Right cardiac atrium (tissue), 5 donors: ENCODE measurements at regions not wholly inside any gene's neighbourhood (a gene's known extent, or its start where the extent isn't known, plus 50 kb on each side); places are given as distances from the start of the nearest gene placed in this dataset.

Source experiments
- ATAC-seq, 2 donors: fragments of 200-7000 bp; cut with Tn5 transposase; one replicate each; pipeline versions ENCODE4 v1.8.0 to v1.9.1; 2020; ENCODE audit warnings: moderate library complexity in 2 of 2, mild to moderate bottlenecking in 1 of 2
- DNase-seq, 3 donors: peaks; one replicate each; pipeline ENCODE4 v3.0.0-alpha.2; 2020
- H3K27ac ChIP-seq: one replicate; pipeline ENCODE4 v1.5.1; 2013; ENCODE audit warnings: mild to moderate bottlenecking, low read length, control low read depth, moderate library complexity
- H3K27me3 ChIP-seq: one replicate; pipeline ENCODE4 v1.6.1; 2013; ENCODE audit not compliant: control insufficient read depth, insufficient read depth
- H3K4me1 ChIP-seq: one replicate; pipeline ENCODE4 v1.6.1; 2013; ENCODE audit warnings: low read length; ENCODE audit not compliant: control insufficient read depth, insufficient read depth
- H3K4me3 ChIP-seq: one replicate; pipeline ENCODE4 v1.5.1; 2013; ENCODE audit warnings: low read length, control low read depth
- H3K9me3 ChIP-seq: one replicate; pipeline ENCODE4 v1.6.1; 2013; ENCODE audit warnings: low read length; ENCODE audit not compliant: control insufficient read depth
- WGBS: extraction: QIAGEN DNeasy Blood & Tissue Kit; methylation state at CpG from one replicate; pipeline ENCODE4 v1.1.7; 2013; 5-methylcytosine and 5-hydroxymethylcytosine counted together
- intact Hi-C, 4 donors: fragments of 100-400 bp; cut with DNase I; formaldehyde crosslinking; loops; one replicate each; pipeline versions ENCODE4 v1.11.0 to v1.14.0; 2022 to 2023
- donor health status: healthy with polysubstance abuse.
- donor health status: DM: no; HTN: yes; CAD: no.
- donor health status: DM: no; HTN: no; CAD: no.
- donor health status: DM: no; HTN: yes; CAD: no; lungs with severe emphysema.
- donor health status: DM: yes; HTN: yes; CAD: no.

- ATAC-seq (no peak), DNase-seq (no peak)
- Histone ChIP-seq H3K9me3 (no peaks in the 10 kb centered on the region), H3K27ac (no peak overlapping the region), H3K4me3 (no peak overlapping the region), H3K4me1 (no peaks in the 10 kb centered on the region), H3K27me3 (no peaks in the 10 kb centered on the region)
- intact Hi-C loops: no loop called here
- WGBS: 92% methylated on average over 3 of the region's 3 CpGs
Measured at GRCh38 chr14:54294802-54295201, 102.0 kb upstream of the CDKN3 start.

DNA sequence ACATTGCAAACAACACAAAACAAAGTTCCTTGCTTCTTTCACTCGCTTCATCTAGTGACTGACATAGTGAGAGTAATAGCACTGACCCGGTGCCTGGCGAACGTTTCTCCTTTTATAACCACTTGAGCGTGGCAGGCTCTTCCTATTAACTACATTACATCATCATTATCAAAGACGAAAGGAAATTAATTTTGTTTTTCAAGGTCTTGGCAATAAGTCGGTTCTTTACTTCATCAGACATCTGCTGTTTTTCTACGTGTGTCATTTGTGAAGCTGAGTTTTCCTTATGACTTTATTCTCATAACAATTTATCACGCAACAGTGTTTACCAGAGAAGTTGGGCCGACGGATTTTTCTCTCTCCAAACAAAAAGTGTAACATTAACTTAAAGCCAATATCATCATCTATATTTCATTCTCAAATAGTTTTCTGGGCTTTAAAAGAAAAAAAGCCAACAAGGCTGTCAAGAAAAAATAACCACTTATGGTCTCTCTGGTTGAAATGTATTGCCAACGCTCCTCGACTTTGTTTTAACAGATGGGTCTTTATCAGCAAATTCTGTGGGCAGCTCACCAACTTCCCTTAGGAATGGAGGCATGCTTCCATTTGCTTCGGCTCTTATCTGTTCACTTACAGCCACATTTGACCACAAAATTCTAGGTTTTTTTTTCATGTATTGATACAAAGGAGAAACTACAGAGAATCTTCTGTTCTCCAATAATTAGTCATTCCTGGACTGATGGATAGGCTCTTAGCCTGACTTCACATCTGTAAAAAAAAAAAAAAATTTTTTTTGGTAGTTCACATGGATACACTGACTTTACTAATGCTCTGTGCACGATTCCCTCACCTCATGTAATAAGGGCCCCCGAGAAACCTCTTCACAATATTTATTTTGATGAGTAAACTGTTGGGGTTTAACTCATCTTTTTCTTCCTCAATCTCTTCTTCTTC, 97.1 kb upstream of the CDKN3 start:
- H3K27ac ChIP-seq: no peak overlapping the region
- peak in 2 of 3 donors; percentile 21 to 71 for DNase-seq
- H3K27me3 ChIP-seq: no peaks in the 10 kb centered on the region
- H3K4me3 ChIP-seq: no peak overlapping the region
- H3K4me1 ChIP-seq: no peaks in the 10 kb centered on the region
- intact Hi-C loops: no loop called here
- WGBS: 38% methylated on average over 16 of the region's 16 CpGs
- ATAC-seq: peak in 1 of 2 donors; percentile 71
- no peaks in the 10 kb centered on the region for H3K9me3 ChIP-seq

- DNase-seq: no peak
- Histone ChIP-seq H3K9me3 (no peaks in the 10 kb centered on the region), H3K4me1 (no peaks in the 10 kb centered on the region), H3K27me3 (no peaks in the 10 kb centered on the region), H3K4me3 (no peak overlapping the region), H3K27ac (no peak overlapping the region)
- no peak for ATAC-seq
- WGBS: 95% methylated on average over 2 of the region's 2 CpGs
- intact Hi-C loops: no loop called here
Measured at GRCh38 chr14:54300881-54301280, 95.9 kb upstream of the CDKN3 start.

DNA sequence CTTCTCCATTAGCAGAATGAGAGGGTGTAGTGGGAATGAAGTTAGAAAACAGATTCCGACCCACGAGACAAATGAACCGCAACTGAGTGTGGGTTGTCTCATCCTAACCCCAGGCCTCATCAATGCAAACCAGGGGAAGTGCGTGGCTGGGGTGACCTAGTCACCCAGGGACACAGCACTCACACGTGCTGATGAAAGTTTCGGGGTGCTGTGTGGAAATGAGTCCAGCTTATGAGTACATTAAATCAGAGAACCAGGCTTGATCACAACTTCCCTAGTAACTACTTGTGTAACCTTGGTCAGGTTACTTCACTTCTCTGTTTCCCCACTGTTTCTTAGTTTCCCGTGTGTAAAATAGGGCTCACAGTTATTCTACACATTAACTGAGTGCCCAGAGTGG, 95.4 kb upstream of the CDKN3 start:
- Histone ChIP-seq H3K4me1 (no peaks in the 10 kb centered on the region), H3K27ac (no peak overlapping the region)

GRCh38 chr14:54306806-54307205, 90.0 kb upstream of the CDKN3 start:
- Histone ChIP-seq H3K9me3 (no peaks in the 10 kb centered on the region), H3K27me3 (no peaks in the 10 kb centered on the region), H3K4me3 (no peak overlapping the region), H3K4me1 (no peaks in the 10 kb centered on the region), H3K27ac (no peak overlapping the region)
- DNase-seq: no peak
- WGBS: 68% methylated on average over 4 of the region's 4 CpGs
- ATAC-seq: no peak
- intact Hi-C loops: no loop called here

More for the DNA sequence above, 95.4 kb upstream of the CDKN3 start:
- ATAC-seq: no peak
- DNase-seq: no peak
- Histone ChIP-seq H3K27me3 (no peaks in the 10 kb centered on the region), H3K4me3 (no peak overlapping the region), H3K9me3 (no peaks in the 10 kb centered on the region)
- intact Hi-C loops: no loop called here
- 84% methylated on average over 7 of the region's 7 CpGs for WGBS

DNA sequence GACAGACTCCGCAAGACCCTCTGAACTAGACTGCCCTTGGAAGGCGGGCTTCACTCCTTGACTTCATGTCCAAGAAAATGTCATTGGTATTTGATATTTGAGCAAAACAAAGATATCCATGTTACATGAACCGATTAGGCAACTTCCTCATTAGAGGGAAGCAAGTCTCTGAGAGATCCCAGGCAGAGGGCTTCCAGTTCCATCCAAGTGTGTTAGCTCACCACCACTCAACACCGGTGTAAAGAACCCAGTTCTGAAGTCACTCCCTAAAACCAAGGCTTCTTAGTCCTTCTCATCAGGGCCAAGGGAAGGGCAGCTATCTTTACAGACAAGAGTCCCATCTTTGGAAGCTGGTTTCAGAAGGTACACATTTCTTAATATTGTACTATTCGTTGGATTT, 87.2 kb upstream of the CDKN3 start:
- H3K4me3 ChIP-seq: no peak overlapping the region
- H3K27ac ChIP-seq: no peak overlapping the region
- intact Hi-C loops: no loop called here
- no peak for DNase-seq
- 67% methylated on average over 5 of the region's 5 CpGs for WGBS
- no peaks in the 10 kb centered on the region for H3K4me1 ChIP-seq
- no peaks in the 10 kb centered on the region for H3K9me3 ChIP-seq
- peak in 1 of 2 donors; percentile 45 for ATAC-seq
- H3K27me3 ChIP-seq: no peaks in the 10 kb centered on the region

- intact Hi-C loops: no loop called here
- Histone ChIP-seq H3K9me3 (no peaks in the 10 kb centered on the region), H3K4me3 (no peak overlapping the region), H3K4me1 (no peaks in the 10 kb centered on the region), H3K27me3 (no peaks in the 10 kb centered on the region), H3K27ac (no peak overlapping the region)
- DNase-seq (no peak), ATAC-seq (no peak)
- WGBS: 73% methylated on average over 10 of the region's 10 CpGs
Measured at GRCh38 chr14:54310151-54310850, 86.5 kb upstream of the CDKN3 start.

DNA sequence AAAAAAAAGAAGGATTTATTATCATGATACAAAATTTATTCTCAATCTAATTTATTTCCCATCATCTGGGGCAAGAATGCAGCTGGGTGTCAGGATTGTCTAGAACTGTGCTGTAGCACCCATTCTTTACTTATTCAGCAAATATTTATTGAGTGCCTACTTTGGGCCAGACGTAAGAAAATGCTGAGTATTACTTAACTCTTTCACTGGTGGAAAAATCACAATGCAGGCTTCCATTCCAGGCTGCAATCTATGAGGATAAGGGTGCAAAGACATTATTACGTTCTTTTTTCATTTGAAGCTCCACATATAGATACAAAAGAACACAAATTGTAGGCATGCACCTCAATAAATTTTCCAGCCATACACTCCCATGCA, 86.0 kb upstream of the CDKN3 start:
- H3K9me3 ChIP-seq: no peaks in the 10 kb centered on the region
- intact Hi-C loops: no loop called here
- no peaks in the 10 kb centered on the region for H3K4me1 ChIP-seq
- DNase-seq (no peak), ATAC-seq (no peak)
- 82% methylated on average over 2 of the region's 2 CpGs for WGBS
- H3K27ac ChIP-seq: no peak overlapping the region
- H3K27me3 ChIP-seq: no peaks in the 10 kb centered on the region
- H3K4me3 ChIP-seq: no peak overlapping the region

- H3K27ac ChIP-seq: no peak overlapping the region
- 71% methylated on average over 3 of the region's 3 CpGs for WGBS
- peak in 2 of 3 donors; percentile 22 to 67 for DNase-seq
- H3K4me3 ChIP-seq: no peak overlapping the region
- H3K9me3 ChIP-seq: no peaks in the 10 kb centered on the region
- no peaks in the 10 kb centered on the region for H3K4me1 ChIP-seq
- no peaks in the 10 kb centered on the region for H3K27me3 ChIP-seq
- intact Hi-C loops: no loop called here
- ATAC-seq: peak; percentile 45 to 47
Measured at GRCh38 chr14:54312166-54312801, 84.5 kb upstream of the CDKN3 start.

GRCh38 chr14:54314365-54315104, 82.3 kb upstream of the CDKN3 start:
- Histone ChIP-seq H3K27me3 (no peaks in the 10 kb centered on the region), H3K27ac (no peak overlapping the region), H3K4me1 (no peaks in the 10 kb centered on the region), H3K9me3 (no peaks in the 10 kb centered on the region), H3K4me3 (no peak overlapping the region)
- 71% methylated on average over 11 of the region's 11 CpGs for WGBS
- DNase-seq (no peak), ATAC-seq (no peak)
- intact Hi-C loops: no loop called here
